ENCODE measurements at regions not wholly inside any gene's neighbourhood (a gene's known extent, or its start where the extent isn't known, plus 50 kb on each side); places are given as distances from the start of the nearest gene placed in this dataset.
"Not testable (repeated sequence)": the region's sequence is repeated elsewhere in the genome, so short reads cannot be mapped to it uniquely, and the experiment has no call there.

- no peak for DNase-seq
Observed at GRCh38 chr6:135555550-135555949, 58.0 kb upstream of the AHI1 start.

DNA sequence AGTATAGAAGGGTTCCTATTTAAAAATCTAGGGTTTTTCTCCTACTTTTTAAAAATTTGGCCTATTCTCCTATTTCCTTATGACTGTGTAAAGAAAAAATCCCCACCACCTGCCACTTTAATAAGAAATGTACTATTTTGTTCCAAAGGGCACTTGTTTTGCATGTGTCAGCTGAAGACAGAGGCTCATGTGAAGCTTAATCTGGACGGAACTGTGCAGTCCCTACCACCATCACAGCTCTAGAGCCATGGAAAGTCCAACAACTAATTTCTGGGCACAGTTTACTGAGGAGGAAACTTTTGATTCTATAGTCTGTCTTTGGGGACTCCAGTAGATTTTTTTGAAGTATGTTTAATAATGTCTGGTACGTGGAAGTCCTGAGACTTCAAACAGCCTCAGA lies 60.0 kb upstream of the AHI1 start:
- no peak for DNase-seq

DNA sequence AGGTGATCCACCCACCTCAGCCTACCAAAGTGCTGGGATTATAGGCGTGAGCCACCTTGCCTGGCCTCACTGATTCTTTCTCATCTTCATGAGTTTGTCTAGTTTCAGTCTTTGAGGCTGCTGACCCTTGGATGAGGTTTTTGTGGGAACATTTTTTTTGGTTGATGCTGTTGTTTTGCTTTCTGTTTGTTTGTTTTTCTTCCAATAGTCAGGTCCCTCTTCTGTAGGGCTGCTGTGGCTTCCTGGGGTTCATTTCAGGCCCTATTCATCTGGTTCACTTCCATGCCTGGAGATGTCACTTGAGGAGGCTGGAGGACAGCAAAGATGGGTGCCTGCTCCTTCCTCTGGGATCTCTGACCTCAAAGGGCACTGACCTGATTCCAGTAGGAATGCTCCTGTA lies 68.1 kb upstream of the AHI1 start:
- DNase-seq: not testable (repeated sequence)

DNA sequence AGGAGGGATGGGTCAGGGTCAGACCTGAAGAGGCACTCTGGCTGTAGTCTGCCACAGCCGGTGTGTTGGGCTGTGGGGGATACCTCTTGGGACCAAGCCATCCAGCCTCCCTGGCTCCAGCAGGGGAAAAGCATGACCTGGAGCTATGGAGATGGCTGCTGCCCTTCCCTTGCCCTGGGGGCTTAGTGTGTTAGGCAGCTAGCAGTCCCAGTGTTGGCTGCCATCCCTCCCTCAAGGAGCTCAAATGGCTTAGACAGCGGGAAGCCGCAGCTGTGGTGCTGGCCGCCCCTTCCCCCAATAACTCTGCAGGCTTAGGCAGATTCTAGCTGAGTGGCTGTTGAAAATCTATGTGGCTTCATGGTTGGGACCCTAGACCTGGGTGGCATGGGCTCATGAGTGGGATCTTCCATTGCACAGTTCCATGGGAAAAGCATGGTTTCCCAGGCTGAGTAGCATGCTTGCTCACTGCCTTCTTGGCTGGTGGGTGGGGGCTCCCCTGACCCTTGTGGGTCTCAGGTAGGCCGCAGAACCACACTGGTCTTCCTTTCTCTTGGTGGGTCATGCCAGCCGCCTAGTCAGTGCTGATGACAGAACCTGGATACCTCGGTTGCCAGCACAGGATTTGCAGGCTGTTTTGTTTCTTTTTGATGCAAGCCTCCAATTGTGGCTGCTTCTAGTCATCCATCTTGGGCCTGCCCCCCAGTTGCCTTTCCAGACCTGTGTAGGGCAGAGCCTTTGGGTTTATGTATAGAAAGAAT lies 69.0 kb upstream of the AHI1 start:
- DNase-seq: no peak

DNA sequence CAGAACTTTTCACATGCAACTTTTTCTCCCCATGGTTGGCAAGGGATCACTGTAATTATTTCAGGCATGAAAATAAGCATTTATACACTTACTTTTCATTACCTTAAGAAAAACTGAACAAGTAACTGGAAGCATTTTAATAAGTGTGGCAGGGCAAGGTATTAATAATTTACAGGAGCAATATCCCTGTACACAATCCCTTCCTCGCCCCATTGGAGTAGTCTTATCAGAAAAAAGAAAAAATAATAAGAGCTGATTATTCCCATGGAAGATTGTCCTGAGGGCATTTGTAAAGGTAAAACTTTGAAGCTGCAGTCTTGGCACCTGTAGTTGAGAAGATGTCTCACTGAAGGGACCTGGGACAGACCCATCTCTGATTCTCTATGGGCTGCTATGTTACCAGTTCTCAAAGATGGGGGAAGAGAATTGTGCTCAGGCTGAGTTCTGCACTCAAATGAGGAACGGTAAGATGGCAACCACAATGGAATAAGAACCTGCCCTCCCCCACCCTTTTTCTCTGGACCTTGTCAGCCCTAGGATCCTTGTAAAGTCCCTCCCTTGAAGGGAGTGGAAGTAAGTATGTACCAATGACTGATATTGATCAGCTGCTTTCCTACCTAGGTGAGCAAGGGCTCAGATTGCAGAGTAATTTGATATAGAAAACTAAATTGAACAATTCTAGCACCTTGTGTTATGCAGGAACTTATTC lies 70.0 kb upstream of the AHI1 start:
- DNase-seq: no peak

- DNase-seq: no peak
Observed at GRCh38 chr6:135568379-135568778, 70.8 kb upstream of the AHI1 start.

DNA sequence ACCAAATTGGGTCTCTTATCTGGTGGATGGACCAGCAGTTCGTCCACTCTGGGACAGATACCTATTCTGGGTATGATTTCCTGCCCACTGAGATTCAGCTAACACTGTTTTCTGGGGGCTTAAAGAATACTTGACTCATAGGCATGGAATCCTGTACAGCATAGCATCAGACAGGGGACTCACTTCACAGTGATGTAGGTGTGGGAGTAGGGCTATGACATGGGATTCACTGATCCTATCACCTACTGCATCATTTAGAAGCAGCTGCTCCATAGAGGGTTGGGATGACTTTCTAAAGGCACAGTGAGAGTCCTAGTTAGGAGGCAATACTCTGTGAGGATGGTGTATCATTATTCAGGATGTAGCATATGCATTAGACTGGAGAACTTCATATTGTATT lies 74.5 kb upstream of the AHI1 start:
- DNase-seq: no peak

GRCh38 chr6:135575629-135576028 lies 78.1 kb upstream of the AHI1 start:
- no peak for DNase-seq

DNA sequence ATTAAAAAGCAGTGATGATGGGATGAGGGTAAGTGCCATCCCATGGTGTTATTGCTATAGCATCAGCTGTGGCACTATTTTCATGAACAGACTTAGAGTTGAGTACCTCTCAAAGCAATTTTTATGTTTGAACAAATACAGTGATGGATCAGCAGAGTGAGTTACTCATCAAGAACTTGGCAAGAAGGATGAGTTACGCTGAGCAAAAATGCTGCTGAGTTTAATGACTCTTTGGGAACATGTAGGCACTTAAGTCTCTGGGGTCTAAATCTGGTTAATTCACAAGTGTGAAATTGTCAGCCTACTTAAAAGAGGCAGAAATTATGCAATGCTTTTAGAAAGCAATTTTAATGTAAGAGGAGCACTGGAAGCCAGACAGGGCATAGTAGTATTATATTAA lies 78.5 kb upstream of the AHI1 start:
- DNase-seq: no peak

GRCh38 chr6:135577059-135577538 lies 79.6 kb upstream of the AHI1 start:
- DNase-seq: no peak

GRCh38 chr6:135578976-135579375 lies 81.4 kb upstream of the AHI1 start:
- no peak for DNase-seq

- no peak for DNase-seq
Observed at GRCh38 chr6:135581211-135581610, 83.7 kb upstream of the AHI1 start.

- DNase-seq: no peak
Observed at GRCh38 chr6:135583256-135583761, 85.8 kb upstream of the AHI1 start.

DNA sequence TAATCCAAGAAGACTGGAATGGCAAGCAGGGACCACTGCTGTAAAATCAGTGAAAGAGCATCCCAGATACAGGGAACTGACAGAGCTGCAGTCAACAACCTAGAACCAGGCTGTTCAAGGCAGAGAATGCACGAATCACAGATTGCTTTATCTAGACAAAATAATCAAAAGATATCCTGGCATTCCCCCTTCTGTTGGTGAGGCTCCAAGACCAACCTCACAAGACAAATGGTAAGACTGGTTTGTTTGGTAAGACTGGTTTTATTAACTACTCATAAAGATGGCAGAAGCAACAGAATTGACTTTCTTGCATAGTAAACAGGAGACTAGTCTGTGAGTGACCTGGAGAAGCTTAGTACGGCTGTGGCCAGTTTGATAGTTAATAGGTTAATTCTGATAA lies 88.8 kb upstream of the AHI1 start:
- DNase-seq: no peak

DNA sequence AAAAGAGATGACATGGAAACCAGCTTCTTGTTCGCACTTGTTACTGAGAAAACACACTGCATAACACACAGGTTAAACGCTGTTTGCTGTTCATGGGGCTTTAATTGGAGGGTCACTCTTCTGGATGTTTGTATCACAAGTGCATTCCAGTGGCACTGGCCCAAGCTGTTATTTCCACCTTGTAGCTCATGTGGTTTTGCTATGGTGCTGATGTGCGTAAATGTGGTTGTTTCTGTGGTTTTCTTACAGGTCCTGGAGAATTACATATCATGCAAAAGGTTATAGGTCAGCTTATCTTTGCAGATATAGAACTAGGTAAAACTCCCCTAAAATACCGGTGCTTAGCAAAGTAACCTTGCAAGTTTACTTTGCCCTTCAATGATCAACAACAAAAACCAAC lies 89.3 kb upstream of the AHI1 start:
- no peak for DNase-seq

- DNase-seq: no peak
Observed at GRCh38 chr6:135592276-135592675, 94.7 kb upstream of the AHI1 start.

DNA sequence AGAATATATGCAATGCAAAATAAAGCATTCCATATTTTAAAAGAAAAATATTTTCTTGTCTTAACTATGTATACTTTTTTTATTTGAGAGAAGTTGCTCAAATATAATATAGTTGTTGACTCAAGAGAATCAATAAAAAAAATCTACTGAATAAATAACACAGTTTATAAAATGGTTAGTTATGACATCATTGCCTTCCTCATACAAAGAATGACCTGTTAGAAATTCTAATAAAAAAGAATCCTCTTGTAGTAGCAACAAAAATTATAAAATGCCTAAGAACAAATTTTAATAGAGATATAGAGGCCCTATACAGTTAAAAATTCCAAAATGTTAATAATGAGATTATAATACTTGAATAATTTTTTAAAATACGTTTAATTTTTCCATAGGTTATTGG lies 96.5 kb upstream of the AHI1 start:
- no peak for DNase-seq

- peak; percentile 59 to 86 for DNase-seq
Observed at GRCh38 chr6:135600086-135600702, 102.7 kb upstream of the AHI1 start.

GRCh38 chr6:135600931-135601330 lies 103.4 kb upstream of the AHI1 start:
- DNase-seq: no peak

GRCh38 chr6:135601857-135602256 lies 104.3 kb upstream of the AHI1 start:
- no peak for DNase-seq

GRCh38 chr6:135603249-135603648 lies 105.7 kb upstream of the AHI1 start:
- no peak for DNase-seq

DNA sequence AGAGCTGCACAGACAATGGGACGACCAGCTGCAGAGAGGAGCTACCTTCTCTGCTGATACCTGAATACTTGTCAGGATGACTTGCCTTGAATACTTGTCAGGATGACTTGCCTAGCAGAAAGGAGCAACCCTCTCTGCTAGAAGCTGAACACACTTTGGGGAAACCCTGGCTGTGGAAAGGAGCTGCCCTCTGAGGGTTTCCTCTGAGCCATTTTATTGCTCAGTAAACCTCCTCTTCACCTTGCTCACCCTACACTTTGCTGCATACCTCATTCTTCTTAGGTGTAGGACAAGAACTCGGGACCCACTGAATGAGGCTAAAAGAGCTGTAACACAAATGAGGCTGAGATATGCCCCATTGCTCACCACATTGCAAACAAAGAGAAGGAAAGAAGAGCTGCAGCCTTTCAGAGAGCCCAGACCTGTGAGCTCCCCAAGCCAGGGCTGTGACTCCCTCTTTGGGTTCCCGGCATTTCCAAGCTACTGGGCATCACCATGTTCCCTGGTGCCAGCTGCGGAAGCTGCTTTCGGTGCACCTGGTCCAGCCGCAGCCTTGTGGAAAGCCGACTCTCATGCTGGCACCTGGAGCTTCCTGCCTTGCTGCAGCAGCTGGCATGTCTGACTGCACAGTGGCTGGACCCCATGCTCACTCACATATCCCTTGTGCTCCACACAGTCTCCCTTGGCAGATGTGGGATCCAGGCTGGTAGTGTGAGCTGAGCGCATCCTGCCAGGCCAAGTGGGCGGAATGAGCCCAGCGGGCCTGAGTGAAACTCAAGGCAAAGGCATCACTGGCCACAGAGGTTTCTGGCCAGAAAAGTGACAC lies 106.7 kb upstream of the AHI1 start:
- DNase-seq: no peak

DNA sequence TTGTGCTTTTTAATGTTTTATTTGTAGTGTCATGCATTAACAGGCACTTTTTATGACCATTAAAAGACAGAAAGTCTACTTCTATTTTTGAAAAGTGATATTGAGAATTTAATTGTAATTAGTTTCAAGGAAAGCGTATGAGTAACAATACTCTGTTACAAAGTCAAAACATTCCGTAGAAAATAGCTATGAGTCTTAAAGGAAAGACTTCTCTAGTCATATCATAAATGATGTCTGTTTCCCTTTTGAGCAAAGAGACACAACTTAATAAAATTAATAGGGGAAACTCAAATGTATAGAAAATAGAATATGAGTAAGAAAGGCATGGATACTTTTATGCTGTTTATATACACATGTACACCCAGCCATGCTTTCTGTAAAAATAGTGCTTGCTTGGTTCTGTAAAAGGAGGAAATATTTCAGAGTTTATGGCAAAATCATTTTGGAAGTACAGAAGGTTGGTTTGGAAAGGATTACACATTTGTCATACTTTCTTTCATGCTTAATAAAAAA lies 107.8 kb upstream of the AHI1 start:
- DNase-seq: no peak

Data from NCI-H524 (cell line).